Right forelimb (tissue), 1 donor: ENCODE measurements at regions not wholly inside any gene's neighbourhood (a gene's known extent, or its start where the extent isn't known, plus 50 kb on each side); places are given as distances from the start of the nearest gene placed in this dataset.
"Not testable (repeated sequence)": the region's sequence is repeated elsewhere in the genome, so short reads cannot be mapped to it uniquely, and the experiment has no call there.

Experiments used
- DNase-seq: peaks from one replicate; pipeline ENCODE4 v3.0.0-alpha.2; 2018

GRCh38 chr20:53833333-53834061, 236.9 kb downstream of the BCAS1 start:
- no peak for DNase-seq

GRCh38 chr20:53832499-53832898, 237.9 kb downstream of the BCAS1 start:
- no peak for DNase-seq

- DNase-seq = no peak
Observed at GRCh38 chr20:53831812-53832211, 238.2 kb upstream of the ZNF217 start.

DNA sequence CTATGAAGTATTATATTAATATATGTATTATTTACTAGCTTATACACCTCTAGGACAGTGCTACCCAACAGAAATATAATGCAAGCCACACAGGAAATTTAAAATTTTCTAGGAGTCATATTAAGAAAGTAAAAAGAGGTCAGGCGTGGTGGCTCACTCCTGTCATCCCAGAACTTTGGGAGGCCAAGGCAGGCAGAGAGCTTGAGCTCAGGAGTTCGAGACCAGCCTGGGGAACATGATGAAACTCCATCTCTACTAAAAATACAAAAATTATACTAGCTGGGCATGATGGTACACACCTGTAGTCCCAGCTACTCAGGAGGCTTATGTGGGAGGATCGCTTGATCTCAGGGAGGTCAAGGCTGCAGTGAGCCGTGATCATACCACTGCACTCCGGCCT, 237.6 kb upstream of the ZNF217 start:
- no peak for DNase-seq

DNA sequence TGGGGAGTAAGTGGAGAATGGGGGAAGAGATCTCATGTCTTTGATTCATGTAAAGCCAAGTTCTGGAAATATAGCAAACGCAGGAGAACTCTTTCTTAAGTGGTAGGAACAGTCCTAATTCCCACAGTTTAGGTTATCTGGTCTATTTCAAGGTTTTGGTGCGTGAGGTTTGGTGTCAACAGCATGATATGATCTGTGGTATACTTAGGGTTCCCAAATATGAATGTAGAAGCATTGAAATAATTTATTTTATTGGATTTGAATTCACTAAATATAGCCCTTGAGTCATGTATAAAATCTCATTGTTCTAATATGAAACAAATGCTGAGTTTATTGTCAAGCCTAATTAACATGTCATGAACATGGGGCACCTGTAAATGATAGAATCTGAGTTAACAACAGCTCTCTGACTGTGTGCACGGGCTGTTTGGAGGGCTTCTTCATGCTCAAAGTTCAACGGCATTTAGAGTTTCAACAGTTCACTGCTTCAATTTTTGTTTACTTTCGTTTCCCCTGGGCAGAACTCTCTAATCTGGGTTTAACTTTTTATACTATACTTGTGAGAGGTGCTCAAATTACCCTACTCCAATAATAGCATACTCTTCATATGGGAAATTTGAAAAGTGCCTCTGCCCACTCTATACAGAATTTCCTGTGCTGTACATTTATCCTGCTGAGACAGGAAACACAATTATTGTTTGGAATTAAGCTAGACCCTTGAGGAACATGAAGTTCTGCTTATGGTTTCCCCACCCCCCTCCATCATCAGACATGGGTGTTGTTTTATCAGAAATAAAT, 236.3 kb upstream of the ZNF217 start:
- no peak for DNase-seq

- DNase-seq = no peak
Observed at GRCh38 chr20:53829255-53829723, 235.7 kb upstream of the ZNF217 start.

DNA sequence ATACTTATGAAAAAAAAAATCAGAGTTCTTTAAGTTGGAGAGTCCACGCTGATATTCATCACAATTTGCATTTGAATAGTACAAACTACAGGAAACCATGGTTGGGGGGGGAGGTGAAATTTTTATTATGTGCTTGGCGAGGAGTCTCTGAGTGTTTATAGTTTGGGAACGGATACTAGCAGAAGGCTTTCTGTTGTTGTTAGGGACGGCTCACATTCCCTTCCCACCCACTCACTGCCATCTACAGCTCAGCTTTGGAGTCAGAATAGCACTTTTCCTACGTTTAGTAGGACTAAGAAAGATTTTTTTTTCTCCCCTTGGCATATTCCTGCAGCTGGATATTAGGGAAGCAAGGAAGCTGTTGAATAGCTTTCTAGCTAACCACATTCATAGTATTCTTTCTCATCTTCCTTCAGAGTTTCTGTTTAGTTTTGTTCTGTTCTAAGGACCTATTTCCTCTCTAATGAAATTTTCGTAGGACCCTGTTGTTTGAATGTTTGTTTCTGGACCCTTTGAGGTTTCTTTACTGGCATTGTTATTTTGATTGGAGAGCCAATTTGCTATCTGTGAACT, 235.1 kb upstream of the ZNF217 start:
- DNase-seq = peak; percentile 68

GRCh38 chr20:53828088-53828681, 234.5 kb upstream of the ZNF217 start:
- no peak for DNase-seq

- DNase-seq = no peak
Observed at GRCh38 chr20:53827292-53828087, 233.9 kb upstream of the ZNF217 start.

DNA sequence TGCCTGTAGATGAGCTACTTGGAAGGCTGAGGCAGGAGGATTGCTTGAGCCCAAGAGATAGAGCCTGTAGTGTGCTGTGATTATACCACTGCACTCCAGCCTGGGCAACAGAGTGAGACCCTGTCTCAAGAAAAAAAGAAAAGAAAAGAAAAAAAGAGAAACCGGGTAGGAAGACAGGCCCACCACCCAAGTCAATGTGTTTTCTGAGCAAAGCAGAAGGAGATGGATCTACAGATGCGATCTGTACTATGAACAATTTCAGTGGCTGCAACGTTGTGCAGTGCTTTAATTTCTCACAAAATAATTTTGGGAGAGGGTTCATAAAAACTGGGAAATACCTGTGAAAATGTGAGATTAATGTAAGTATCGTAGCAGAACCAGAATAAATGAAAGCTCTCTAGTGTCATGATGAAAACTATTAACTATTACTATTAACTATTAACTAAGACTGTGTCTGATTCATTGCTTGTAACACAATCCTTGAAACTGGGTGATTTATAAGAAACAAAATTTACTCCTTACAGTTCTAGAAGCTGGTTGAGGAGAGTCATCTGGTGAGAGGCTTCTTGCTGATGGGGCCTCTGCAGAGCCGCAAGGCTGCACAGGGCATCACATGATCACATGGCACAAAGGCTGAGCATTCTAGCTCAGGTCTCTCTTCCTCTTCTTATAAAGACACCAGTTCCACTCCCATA, 233.1 kb upstream of the ZNF217 start:
- no peak for DNase-seq

GRCh38 chr20:53826090-53826489, 232.5 kb upstream of the ZNF217 start:
- DNase-seq = no peak

- DNase-seq = no peak
Observed at GRCh38 chr20:53825282-53825681, 231.6 kb upstream of the ZNF217 start.

DNA sequence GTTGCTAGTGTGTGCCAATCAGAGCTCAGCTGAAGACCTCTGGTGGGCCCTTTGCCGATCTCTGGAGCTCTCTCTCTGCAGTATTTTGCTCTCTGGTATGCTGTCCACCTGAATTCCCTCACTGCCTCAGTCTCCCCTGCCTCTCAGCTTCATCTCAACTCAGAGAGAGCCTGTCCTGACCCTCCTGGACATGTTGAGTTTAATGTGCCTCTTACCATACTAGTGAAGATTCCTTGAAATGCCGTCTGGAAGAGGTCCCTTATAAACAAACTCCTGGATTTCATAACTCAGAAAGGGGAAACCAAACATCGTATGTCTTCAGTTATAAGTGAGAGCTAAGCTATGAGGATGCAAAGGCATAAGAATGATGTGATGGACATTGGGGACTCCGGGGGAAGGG, 231.1 kb upstream of the ZNF217 start:
- no peak for DNase-seq

GRCh38 chr20:53823121-53823764, 229.6 kb upstream of the ZNF217 start:
- DNase-seq = no peak

- DNase-seq = no peak
Observed at GRCh38 chr20:53822534-53822933, 228.9 kb upstream of the ZNF217 start.

- DNase-seq = no peak
Observed at GRCh38 chr20:53819973-53820451, 226.4 kb upstream of the ZNF217 start.

- no peak for DNase-seq
Observed at GRCh38 chr20:53818457-53819177, 225.0 kb upstream of the ZNF217 start.

- DNase-seq = not testable (repeated sequence)
Observed at GRCh38 chr20:53817513-53817912, 223.9 kb upstream of the ZNF217 start.

- DNase-seq = no peak
Observed at GRCh38 chr20:53816872-53817398, 223.3 kb upstream of the ZNF217 start.

DNA sequence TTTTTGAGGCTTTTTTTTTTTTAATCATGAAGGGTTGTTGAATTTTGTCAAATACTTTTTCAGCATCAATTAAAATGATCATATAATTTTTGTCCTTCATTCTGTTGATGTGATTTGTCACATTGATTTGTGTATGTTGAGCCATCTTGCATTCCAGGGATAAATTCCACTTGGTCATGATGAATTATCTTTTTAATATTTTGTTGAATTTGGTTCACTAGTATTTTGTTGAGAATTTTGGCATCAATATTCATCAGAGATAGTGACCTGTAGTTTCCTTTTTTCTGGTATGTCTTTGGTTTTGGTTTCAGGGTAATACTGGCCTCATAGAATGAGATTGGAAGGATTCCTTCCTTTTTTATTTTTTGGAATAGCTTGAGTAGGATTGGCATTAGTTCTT, 221.9 kb upstream of the ZNF217 start:
- no peak for DNase-seq
